ENCODE measurements at regions not wholly inside any gene's neighbourhood (a gene's known extent, or its start where the extent isn't known, plus 50 kb on each side); places are given as distances from the start of the nearest gene placed in this dataset.

- TF ChIP-seq CTCF (IDR thresholded peaks at IDR 0.05) (no peak), IRF1 (CRISPR knock-in tag; IDR thresholded peaks at IDR 0.05) (no peak)
These were observed 638.3 kb upstream of the TMEM132C start for GRCh38 chr12:127628645-127629044.
